Vagina (tissue), 2 donors: ENCODE measurements at regions not wholly inside any gene's neighbourhood (a gene's known extent, or its start where the extent isn't known, plus 50 kb on each side); places are given as distances from the start of the nearest gene placed in this dataset.

Experiments used
- CTCF ChIP-seq, 3 experiments: fragments of 450-650 bp in 2 of 3; fragments of 200-600 bp in 1 of 3; sonication (generic) in 1 of 3; IDR thresholded peaks; one replicate each; pipeline ENCODE4 v1.5.1; 2017 to 2019; ENCODE audit warnings: antibody characterized with exemption in 3 of 3, mild to moderate bottlenecking in 2 of 3, moderate library complexity in 2 of 3
- POLR2A ChIP-seq, 2 donors: fragments of 450-650 bp; IDR thresholded peaks; one replicate each; pipeline ENCODE4 v1.6.1; 2017; ENCODE audit warnings: antibody characterized with exemption in 2 of 2, mild to moderate bottlenecking in 2 of 2, moderate library complexity in 2 of 2

GRCh38 chr1:14347776-14348175 is 250.7 kb upstream of the KAZN start:
- TF ChIP-seq CTCF (IDR thresholded peaks at IDR 0.05) (no peak), POLR2A (IDR thresholded peaks at IDR 0.05) (no peak)
